Body of pancreas (tissue), 4 donors: ENCODE measurements at regions not wholly inside any gene's neighbourhood (a gene's known extent, or its start where the extent isn't known, plus 50 kb on each side); places are given as distances from the start of the nearest gene placed in this dataset.

Source experiments
- ATAC-seq: fragments of 150-250 bp; one replicate; pipeline ENCODE4 v1.9.1; 2016
- DNase-seq, 4 donors: peaks; one replicate each; pipeline ENCODE4 v3.0.0-alpha.2; 2019
- H3K27ac ChIP-seq, 4 donors: fragments of 200-600 bp; sonication (generic); 1 replicate in 3 of 4; 2 replicates in 1 of 4; pipeline versions ENCODE4 v1.5.1 to v1.6.1; 2016 to 2019; ENCODE audit warnings: mild to moderate bottlenecking in 1 of 4, mixed read lengths in 1 of 4, moderate library complexity in 1 of 4
- H3K27me3 ChIP-seq, 2 donors: fragments of 200-600 bp; sonication (generic); one replicate each; pipeline ENCODE4 v1.6.0; 2016; ENCODE audit warnings: mild to moderate bottlenecking in 1 of 2
- H3K36me3 ChIP-seq, 2 donors: fragments of 200-600 bp; sonication (generic); replicated peaks in 1 of 2; 2 replicates each; pipeline ENCODE4 v1.5.1; 2016; ENCODE audit warnings: low read depth in 2 of 2; ENCODE audit not compliant: insufficient read depth in 1 of 2
- H3K4me1 ChIP-seq: fragments of 200-600 bp; sonication (generic); one replicate; pipeline ENCODE4 v1.6.0; 2016
- H3K4me3 ChIP-seq, 2 donors: fragments of 200-600 bp; sonication (generic); 1 replicate in 1 of 2; 2 replicates in 1 of 2; pipeline ENCODE4 v1.5.1; 2016 to 2019
- H3K9me3 ChIP-seq, 3 donors: fragments of 200-600 bp; sonication (generic); 1 replicate in 2 of 3; 2 replicates in 1 of 3; pipeline ENCODE4 v1.5.1; 2016
- CTCF ChIP-seq, 7 experiments: fragments of 450-650 bp in 4 of 7; fragments of 200-600 bp in 3 of 7; sonication (generic) in 3 of 7; IDR thresholded peaks; one replicate each; pipeline ENCODE4 v1.5.1; 2016 to 2019; ENCODE audit warnings: antibody characterized with exemption in 7 of 7
- POLR2A ChIP-seq, 3 donors: fragments of 450-650 bp; IDR thresholded peaks; one replicate each; pipeline ENCODE4 v1.6.1; 2016; ENCODE audit warnings: antibody characterized with exemption in 3 of 3, mild to moderate bottlenecking in 2 of 3
- WGBS, 2 donors: methylation state at CpG; one replicate each; pipeline ENCODE4 v1.1.5; 2017; 5-methylcytosine and 5-hydroxymethylcytosine counted together
- intact Hi-C: fragments of 100-400 bp; cut with DNase I; formaldehyde crosslinking; loops from one replicate; pipeline ENCODE4 v1.15.1; 2023

GRCh38 chr9:78928625-78929405 lies 631.9 kb downstream of the PSAT1 start:
- Histone ChIP-seq H3K4me3 (no peak overlapping the region), H3K36me3 (no peaks in the 10 kb centered on the region), H3K27ac (peak overlapping the region in 1 of 4 donors; percentile 4), H3K9me3 (no peaks in the 10 kb centered on the region), H3K27me3 (no peaks in the 10 kb centered on the region), H3K4me1 (peaks cover 35% of the 10 kb centered on the region)
- DNase-seq = no peak
- 55 to 66% methylated on average over 7 of the region's 7 CpGs for WGBS, 2 donors
- no peak for ATAC-seq
- TF ChIP-seq POLR2A (IDR thresholded peaks at IDR 0.05) (no peak), CTCF (IDR thresholded peaks at IDR 0.05) (no peak)
- intact Hi-C loops = no loop called here

- ATAC-seq = no peak
- 89% methylated on average over 2 of the region's 2 CpGs for WGBS, 2 donors
- no peaks in the 10 kb centered on the region for H3K36me3 ChIP-seq
- no peak for DNase-seq
- H3K27me3 ChIP-seq = no peaks in the 10 kb centered on the region
- H3K4me1 ChIP-seq = peaks cover 31% of the 10 kb centered on the region
- intact Hi-C loops = no loop called here
- TF ChIP-seq POLR2A (IDR thresholded peaks at IDR 0.05) = no peak
- TF ChIP-seq CTCF (IDR thresholded peaks at IDR 0.05) = no peak
- no peak overlapping the region for H3K4me3 ChIP-seq
- no peaks in the 10 kb centered on the region for H3K9me3 ChIP-seq
- H3K27ac ChIP-seq = no peak overlapping the region
Measured at GRCh38 chr9:78930281-78930680, 633.4 kb downstream of the PSAT1 start.

- intact Hi-C loops = no loop called here
- no peak overlapping the region for H3K4me3 ChIP-seq
- WGBS, 2 donors = 52 to 56% methylated on average over 4 of the region's 4 CpGs
Measured at GRCh38 chr9:78932849-78933627, 636.1 kb downstream of the PSAT1 start.

GRCh38 chr9:78934880-78935279 lies 636.9 kb upstream of the TLE4 start:
- no peak for ATAC-seq
- no peak for TF ChIP-seq CTCF (IDR thresholded peaks at IDR 0.05)
- TF ChIP-seq POLR2A (IDR thresholded peaks at IDR 0.05) = no peak
- intact Hi-C loops = no loop called here
- Histone ChIP-seq H3K27ac (no peak overlapping the region), H3K4me1 (no peaks in the 10 kb centered on the region), H3K36me3 (no peaks in the 10 kb centered on the region), H3K4me3 (no peak overlapping the region), H3K9me3 (no peaks in the 10 kb centered on the region), H3K27me3 (no peaks in the 10 kb centered on the region)
- 67 to 91% methylated on average over 1 of the region's 1 CpG for WGBS, 2 donors
- no peak for DNase-seq

More at GRCh38 chr9:78932849-78933627, 636.1 kb downstream of the PSAT1 start:
- Histone ChIP-seq H3K9me3 (no peaks in the 10 kb centered on the region), H3K36me3 (no peaks in the 10 kb centered on the region), H3K27me3 (no peaks in the 10 kb centered on the region), H3K27ac (no peak overlapping the region), H3K4me1 (peaks cover 9% of the 10 kb centered on the region)
- ATAC-seq = no peak
- TF ChIP-seq POLR2A (IDR thresholded peaks at IDR 0.05) (no peak), CTCF (IDR thresholded peaks at IDR 0.05) (no peak)
- no peak for DNase-seq
